ENCODE measurements at regions not wholly inside any gene's neighbourhood (a gene's known extent, or its start where the extent isn't known, plus 50 kb on each side); places are given as distances from the start of the nearest gene placed in this dataset.

GRCh38 chr14:71597955-71598660 is 334.1 kb upstream of the RGS6 start:
- no peak overlapping the region for H3K18ac ChIP-seq (ENCODE audit: low read depth, low read length)
- H4K91ac ChIP-seq (ENCODE audit: insufficient read depth, low read depth, low read length) = no peak overlapping the region
- H3K14ac ChIP-seq (replicated peaks; ENCODE audit: low read depth, low read length) = no peak overlapping the region
- no peaks in the 10 kb centered on the region for H4K20me1 ChIP-seq (ENCODE audit: insufficient read depth, low read length)
- no peak overlapping the region for H4K5ac ChIP-seq (ENCODE audit: low read depth, low read length)
- no TSS peak for BruUV-seq (replicated peaks)
- H3K27me3 ChIP-seq (ENCODE audit: control insufficient read depth, insufficient read depth, low read length) = no peaks in the 10 kb centered on the region
- H3K23ac ChIP-seq (ENCODE audit: low read depth, low read length) = no peak overlapping the region
- ChIA-PET POLR2A (ENCODE audit: unreplicated experiment) (no interaction called here), CTCF (no interaction called here)
- H3K36me3 ChIP-seq (ENCODE audit: control insufficient read depth, insufficient read depth, low read length) = peaks cover 3% of the 10 kb centered on the region; the same call in 1 of the 2 replicates
- H3K79me1 ChIP-seq (ENCODE audit: low read depth in 1 of 2, low read length in 2 of 2) = peaks cover 42 to 44% of the 10 kb centered on the region in 2 experiments
- H2AK9ac ChIP-seq (replicated peaks; ENCODE audit: low read depth, low read length, poor library complexity) = no peak overlapping the region
- no CpG with 5 or more reads among the region's 4 CpGs for WGBS, 2 experiments (ENCODE audit: extremely low coverage in 2 of 2, insufficient read length in 1 of 2)
- in situ Hi-C loops (cut with MboI; ENCODE audit: low sequenced_read_pairs) = no loop called here
- H3K4me3 ChIP-seq (ENCODE audit: insufficient read depth, low read depth, low read length) = no peak overlapping the region
- ATAC-seq (ENCODE audit: low read depth) (no peak), DNase-seq (no peak)
- no peak overlapping the region for H3K4me2 ChIP-seq (ENCODE audit: low read depth, low read length)
- no peak overlapping the region for H2AFZ ChIP-seq (replicated peaks; ENCODE audit: low read length, poor library complexity)
- dilution Hi-C loops (cut with HindIII; ENCODE audit: low sequenced_read_pairs, unreplicated experiment) = no loop called here
- H2BK15ac ChIP-seq (ENCODE audit: low read depth, low read length) = no peak overlapping the region
- H3K27ac ChIP-seq (ENCODE audit: insufficient read depth, low read length) = no peak overlapping the region
- H4K8ac ChIP-seq (ENCODE audit: low read depth in 2 of 2, low read length in 2 of 2) = no peak overlapping the region
- H2BK120ac ChIP-seq (ENCODE audit: low read depth, low read length) = no peak overlapping the region
- H3K4me1 ChIP-seq (ENCODE audit: control insufficient read depth, insufficient read depth, low read length) = peaks cover 3% of the 10 kb centered on the region
- intact Hi-C loops (cut with micrococcal nuclease) = no loop called here
- peaks cover 6% of the 10 kb centered on the region; the same call in 1 of the 2 replicates for H3K9me3 ChIP-seq (ENCODE audit: control insufficient read depth, insufficient read depth, low read length)
- no peak overlapping the region for H3K9ac ChIP-seq (ENCODE audit: low read depth, low read length)
- no peak overlapping the region for H2AK5ac ChIP-seq (ENCODE audit: low read depth, low read length)
- no peak overlapping the region for H3K4ac ChIP-seq (ENCODE audit: low read depth, low read length)
- TF ChIP-seq MXI1 (IDR thresholded peaks at IDR 0.05; ENCODE audit: borderline replicate concordance, low read depth, low read length) (no peak), POLR2A (IDR thresholded peaks at IDR 0.05; ENCODE audit: low read depth, low read length) (no peak), RCOR1 (IDR thresholded peaks at IDR 0.05; ENCODE audit: insufficient replicate concordance, low read length) (no peak), NFE2L2 (IDR thresholded peaks at IDR 0.05; ENCODE audit: low read depth, low read length) (no peak), CHD1 (IDR thresholded peaks at IDR 0.05; ENCODE audit: low read depth, low read length) (no peak), BHLHE40 (IDR thresholded peaks at IDR 0.05; ENCODE audit: low read depth, low read length) (no peak), RFX5 (IDR thresholded peaks at IDR 0.05; ENCODE audit: low read depth, low read length) (no peak), FOS (IDR thresholded peaks at IDR 0.05; ENCODE audit: low read depth, low read length) (no peak), SMC3 (IDR thresholded peaks at IDR 0.05; ENCODE audit: low read depth, low read length) (no peak), CTCF (conservative IDR thresholded peaks at IDR 0.05; ENCODE audit: low read depth, low read length) (no peak)
- H3K9me1 ChIP-seq (ENCODE audit: insufficient read depth, low read length) = peaks cover 8% of the 10 kb centered on the region; the same call in 1 of the 2 replicates
- H3K56ac ChIP-seq (ENCODE audit: extremely low read depth, insufficient read depth, low read length) = no peak overlapping the region
- H2BK20ac ChIP-seq (ENCODE audit: low read depth, low read length) = no peak overlapping the region
- H2BK5ac ChIP-seq (ENCODE audit: low read depth, low read length, poor library complexity, severe bottlenecking) = peak overlapping the region; percentile 4
